ENCODE measurements at regions not wholly inside any gene's neighbourhood (a gene's known extent, or its start where the extent isn't known, plus 50 kb on each side); places are given as distances from the start of the nearest gene placed in this dataset.

DNA sequence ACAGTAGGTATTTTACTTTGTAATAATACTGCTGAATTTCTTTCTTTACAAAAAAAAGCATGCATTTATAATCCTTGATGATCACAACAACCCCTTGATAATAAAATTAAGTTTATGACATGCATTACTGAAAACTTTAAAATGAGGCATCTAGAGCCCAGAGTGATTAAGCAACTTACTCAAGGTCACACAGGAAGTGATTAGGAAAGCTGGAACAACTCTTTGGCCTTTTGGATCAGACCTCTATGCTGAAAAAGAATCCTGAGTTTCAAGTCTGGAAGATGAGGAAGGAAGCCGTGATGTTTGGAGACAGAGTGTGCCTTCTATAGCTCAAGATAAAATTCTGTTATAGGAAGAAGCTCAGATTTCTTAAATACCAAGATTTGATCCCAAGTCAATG lies 105.0 kb upstream of the ATP8B1 start:
- no peak for TF ChIP-seq GABPA (IDR thresholded peaks at IDR 0.05 in 1 of 2, conservative IDR thresholded peaks at IDR 0.05 in 1 of 2)
- TF ChIP-seq, protein P1, sequence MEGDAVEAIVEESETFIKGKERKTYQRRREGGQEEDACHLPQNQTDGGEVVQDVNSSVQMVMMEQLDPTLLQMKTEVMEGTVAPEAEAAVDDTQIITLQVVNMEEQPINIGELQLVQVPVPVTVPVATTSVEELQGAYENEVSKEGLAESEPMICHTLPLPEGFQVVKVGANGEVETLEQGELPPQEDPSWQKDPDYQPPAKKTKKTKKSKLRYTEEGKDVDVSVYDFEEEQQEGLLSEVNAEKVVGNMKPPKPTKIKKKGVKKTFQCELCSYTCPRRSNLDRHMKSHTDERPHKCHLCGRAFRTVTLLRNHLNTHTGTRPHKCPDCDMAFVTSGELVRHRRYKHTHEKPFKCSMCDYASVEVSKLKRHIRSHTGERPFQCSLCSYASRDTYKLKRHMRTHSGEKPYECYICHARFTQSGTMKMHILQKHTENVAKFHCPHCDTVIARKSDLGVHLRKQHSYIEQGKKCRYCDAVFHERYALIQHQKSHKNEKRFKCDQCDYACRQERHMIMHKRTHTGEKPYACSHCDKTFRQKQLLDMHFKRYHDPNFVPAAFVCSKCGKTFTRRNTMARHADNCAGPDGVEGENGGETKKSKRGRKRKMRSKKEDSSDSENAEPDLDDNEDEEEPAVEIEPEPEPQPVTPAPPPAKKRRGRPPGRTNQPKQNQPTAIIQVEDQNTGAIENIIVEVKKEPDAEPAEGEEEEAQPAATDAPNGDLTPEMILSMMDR (IDR thresholded peaks at IDR 0.05; ENCODE audit: low read depth, low read length, missing input control): no peak
- no peak for TF ChIP-seq SP1 (IDR thresholded peaks at IDR 0.05)
- no peak for TF ChIP-seq TAF1 (conservative IDR thresholded peaks at IDR 0.05)
- no peak for TF ChIP-seq JUND (IDR thresholded peaks at IDR 0.05)

Measured in liver (tissue), 3 donors.